ENCODE measurements at regions not wholly inside any gene's neighbourhood (a gene's known extent, or its start where the extent isn't known, plus 50 kb on each side); places are given as distances from the start of the nearest gene placed in this dataset.

DNA sequence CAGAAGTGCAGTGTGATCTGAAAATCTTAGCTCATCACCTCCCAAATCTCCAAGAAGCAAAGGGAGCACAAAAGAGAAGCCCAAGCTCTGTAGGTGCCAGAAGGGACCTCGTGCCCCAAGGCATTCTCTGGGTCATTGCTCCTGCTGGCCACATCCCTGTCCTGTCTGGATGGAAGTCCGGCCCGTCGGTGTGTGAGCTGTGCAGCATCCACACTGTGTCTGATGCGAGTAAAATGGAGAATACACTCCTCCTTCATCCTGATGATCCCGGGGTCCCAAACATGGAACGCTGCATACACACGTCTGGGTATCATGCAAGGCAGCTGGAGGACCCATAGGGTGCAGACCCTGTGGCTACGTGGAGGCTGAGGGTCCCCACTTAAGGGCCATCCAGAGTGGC lies 851.4 kb downstream of the GALR1 start:
- DNase-seq (ENCODE audit: low spot score), result no peak

DNA sequence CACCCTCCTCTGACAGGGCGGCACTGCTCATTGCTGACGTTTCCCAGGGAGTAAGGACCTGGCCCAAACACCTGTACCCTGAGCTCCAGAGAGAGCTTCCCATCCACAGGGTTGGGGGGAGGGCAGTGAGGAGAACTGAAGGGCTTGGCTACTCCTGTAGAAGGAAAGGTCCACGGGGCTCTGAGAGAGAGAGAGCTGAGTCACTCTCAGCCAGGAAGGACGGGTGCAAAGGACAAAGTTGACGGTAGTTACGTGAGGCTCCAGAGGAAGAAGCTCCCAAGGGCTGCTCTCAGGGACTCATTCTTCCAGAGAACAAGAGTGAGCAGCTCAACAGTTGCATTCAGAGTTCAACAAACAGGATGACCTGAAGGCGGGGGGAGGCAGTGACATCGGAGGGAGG lies 852.5 kb downstream of the GALR1 start:
- DNase-seq (ENCODE audit: low spot score), result no peak

DNA sequence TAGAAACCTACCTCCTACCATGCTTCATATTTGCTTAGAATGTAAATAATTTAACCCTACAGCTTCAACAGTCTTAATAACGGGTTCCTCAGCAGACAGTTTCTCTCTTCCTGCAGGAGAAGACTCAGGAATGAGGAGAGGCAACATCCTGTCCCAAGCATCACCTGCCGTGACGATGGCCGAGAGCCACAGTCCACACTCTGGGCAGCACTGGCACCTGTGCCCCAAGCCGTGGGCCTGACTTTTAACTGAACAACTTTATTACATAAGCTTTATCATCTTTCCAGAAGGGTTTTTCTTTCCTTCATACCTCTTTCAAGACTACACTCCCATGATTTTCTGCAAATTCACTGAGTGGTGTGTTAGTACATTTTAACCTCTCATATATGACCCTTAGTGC lies 856.0 kb downstream of the GALR1 start:
- DNase-seq (ENCODE audit: low spot score), result no peak

DNA sequence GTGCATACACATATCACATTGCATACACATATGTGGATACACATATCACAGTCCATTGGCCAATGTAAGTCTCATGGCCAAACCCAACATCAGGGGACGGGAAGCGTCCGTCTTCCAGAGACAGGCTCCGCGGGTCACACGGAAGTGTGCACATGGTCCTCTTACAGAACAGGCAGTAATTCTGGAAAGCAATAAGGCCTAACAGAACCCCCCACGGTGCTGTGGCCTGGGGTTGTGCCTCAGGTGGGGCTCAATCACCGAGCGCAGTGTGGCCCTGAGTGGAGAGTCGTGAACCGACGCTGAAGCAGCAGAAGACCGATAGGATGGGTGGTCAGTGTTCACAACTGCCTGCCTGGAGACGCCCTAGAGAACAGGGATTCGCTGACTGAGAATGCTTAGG lies 857.3 kb downstream of the GALR1 start:
- DNase-seq (ENCODE audit: low spot score), result no peak

DNA sequence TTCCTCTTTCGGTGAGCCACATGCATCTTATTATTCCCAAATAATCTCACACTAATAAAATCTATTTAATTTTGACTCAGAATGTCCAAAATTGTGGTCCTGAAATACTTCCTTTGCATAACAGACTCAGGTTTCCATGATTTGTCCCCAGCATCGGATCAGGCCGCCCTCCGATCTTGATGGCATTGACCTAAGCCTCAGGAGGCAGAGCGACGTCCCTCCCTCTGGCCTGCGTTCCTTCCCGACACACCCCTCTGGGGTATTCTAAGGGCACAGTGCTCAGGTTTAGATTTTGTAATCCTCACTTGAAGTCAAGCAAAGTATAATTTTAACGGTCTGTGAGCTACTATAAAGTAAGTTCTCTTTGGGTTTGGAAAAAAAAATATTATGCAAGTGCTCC lies 857.7 kb downstream of the GALR1 start:
- no peak for DNase-seq (ENCODE audit: low spot score)

DNA sequence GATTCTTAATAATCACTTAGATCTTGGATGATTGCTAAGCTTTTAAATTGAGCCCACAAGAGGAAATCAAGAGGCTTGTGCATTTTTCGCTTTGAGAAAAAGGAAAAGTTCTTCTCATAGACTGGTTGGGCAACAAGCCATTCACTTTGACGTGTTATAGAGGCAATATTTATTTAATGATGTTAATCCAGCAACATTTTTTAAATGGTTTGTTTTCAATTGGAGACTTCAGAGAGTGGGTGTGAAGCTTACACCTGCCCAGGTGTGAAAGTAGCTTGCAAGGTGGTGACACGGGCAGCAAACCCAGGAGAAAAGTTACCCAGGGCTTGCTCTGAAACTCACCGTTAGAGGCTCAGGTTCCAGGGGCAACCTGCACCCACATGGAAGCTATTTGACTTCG lies 858.9 kb downstream of the GALR1 start:
- DNase-seq (ENCODE audit: low spot score), result no peak

DNA sequence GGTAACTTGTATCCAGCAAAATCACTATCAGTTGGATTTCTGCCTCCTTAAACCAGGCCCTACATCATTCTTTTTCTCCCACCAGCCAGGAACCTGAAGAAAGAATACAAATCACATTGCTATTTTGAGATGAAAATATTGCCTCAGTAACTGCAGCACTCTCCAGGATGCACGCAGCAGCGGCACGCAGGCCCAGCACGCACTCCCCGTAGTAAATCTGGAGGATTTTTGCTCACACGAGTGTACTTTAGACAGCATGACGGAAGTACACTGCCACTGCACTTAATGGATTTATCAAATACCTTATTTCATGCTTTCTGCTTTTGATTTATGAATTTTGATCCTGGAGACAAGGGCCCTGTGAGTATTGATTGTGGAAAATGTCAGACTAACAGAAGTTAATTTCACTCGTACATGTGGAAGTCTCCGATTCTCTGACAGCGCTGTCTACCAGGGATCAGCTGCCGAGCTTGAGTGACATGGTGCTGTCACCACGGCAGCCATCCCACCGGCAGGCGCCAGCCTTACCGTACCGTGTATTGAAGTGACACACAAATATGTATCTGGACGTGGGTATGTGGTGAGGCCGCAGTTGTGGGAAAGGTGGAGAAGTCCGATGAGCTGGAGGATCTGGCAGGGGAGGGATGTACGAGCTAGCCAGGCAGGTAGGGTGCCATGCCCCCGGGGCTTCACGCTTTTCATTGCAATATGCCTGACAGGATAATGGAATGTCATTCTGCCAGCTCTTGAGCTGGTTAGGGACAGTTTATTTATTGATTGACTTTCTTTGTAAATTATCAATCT lies 863.7 kb downstream of the GALR1 start:
- DNase-seq (ENCODE audit: low spot score), result no peak

DNA sequence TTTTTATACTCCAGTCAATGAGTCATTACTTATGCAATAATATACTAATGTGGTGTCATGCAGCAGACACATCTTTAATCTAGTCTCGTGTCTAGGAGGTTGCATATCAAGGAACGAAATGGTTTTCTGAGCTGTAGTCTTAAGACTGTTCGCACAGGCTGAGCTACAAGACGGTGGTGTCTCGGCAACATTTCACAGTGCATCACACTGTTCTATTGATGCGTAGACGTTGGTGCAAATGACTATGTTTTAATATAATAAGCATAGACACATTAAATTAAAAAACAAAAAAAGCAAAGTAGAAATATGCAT lies 864.2 kb downstream of the GALR1 start:
- no peak for DNase-seq (ENCODE audit: low spot score)

DNA sequence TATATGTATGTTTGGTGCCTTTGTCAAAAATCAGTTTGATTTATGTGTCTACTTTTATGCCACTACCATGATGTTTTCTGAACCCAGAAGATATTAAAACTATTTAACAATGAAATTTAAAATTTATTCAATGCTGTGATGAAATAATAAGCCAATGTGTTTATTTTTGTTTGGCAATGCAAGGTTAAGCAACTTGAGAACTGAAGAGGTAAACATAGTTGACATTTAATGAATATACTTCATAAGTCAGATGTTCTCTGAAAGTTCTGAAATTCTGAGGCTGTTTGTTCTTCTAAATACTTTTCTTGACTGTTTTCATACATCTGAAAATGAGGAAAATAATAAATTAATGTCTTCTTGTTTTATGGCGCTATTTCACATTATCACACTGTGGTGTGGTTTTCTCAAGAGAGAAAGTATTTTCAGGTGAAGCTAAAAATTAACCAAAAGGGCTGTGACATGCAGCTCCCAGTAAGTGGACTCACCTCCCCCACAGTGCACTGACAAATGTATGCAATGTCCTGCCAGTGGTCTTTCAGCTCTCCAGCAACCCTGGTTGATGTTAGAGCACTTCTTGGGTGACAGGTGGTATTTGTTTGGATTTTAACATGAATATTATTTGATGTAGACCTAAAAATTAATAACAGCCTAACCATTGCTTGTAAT lies 863.6 kb upstream of the SALL3 start:
- no peak for DNase-seq (ENCODE audit: low spot score)

DNA sequence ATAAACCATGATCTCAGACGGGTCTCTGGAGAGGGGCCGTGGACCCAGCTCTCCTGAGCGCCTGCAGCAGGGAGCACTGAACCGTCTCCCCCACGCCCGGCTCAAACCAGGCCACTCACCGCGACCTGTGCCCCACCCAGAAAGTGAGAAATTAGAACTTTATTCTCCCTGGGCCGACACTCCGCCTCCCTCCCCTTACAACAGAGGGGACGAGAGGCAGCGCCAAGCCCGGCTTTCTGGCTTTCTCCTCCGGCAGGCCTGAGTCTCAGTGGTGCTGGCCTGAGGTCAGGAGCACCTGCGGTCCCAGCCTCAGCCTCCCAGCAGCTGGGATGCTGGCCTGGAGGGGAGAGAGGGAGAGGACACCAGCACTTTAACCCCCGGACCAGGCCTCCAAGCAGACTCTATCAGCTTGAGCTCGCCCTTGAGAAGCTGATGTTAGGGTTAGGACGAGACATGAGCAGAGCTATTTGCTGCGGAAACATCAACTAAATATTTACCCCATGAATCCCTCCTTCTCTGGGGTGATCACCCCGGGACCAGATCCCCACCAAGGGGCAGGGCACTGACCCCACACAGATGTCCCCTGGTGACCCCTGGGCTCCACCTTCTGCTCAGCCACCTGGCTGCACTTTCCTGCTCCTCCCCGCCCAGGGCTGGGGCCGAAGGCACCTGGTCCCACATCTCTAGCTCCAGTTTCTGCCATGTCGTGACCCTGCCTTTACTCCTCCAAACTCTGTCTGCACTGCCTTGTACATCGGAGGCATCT lies 856.3 kb upstream of the SALL3 start:
- no peak for DNase-seq (ENCODE audit: low spot score)

DNA sequence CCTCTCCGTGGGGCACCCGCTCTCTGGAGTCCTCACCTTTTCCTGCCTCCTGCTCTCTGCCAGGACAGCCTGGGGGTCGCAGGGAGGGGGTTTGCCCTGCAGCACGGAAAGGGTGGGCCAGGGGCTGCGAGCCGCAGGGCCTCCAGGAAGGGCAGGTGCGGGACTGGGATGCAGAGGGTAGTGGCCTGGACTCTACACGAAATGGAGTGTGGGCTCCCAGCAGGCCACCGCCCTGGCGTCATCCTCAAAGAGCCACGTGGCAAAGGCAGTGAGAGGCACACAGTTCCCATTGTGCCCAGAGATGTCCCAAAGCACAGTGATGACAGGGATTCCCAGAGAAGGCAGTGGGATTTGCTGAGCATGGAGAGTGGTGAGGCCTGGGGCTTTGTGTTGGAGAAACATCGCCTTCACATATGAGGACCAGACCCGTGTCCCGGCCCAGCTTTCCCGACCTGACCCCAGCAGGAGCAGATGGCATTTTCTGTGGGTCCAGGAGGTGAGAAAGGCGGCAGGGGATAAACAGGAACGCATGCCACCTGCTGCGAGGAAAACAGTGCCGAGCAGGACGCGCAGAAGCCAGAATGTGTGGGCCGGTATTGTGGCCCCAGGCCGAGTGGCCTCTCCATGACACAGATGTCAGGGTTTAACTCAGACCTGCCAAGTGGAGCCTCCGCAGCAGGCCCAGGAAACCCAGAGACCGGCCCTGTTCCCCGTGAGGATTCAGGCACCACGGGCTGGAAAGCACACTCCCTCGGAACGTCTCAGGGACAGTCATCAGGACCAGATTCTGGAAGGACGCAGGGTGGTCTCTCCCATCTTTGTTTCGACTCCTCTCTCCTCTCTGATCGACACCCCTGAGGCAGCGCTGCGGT lies 855.5 kb upstream of the SALL3 start:
- DNase-seq (ENCODE audit: low spot score), result no peak

DNA sequence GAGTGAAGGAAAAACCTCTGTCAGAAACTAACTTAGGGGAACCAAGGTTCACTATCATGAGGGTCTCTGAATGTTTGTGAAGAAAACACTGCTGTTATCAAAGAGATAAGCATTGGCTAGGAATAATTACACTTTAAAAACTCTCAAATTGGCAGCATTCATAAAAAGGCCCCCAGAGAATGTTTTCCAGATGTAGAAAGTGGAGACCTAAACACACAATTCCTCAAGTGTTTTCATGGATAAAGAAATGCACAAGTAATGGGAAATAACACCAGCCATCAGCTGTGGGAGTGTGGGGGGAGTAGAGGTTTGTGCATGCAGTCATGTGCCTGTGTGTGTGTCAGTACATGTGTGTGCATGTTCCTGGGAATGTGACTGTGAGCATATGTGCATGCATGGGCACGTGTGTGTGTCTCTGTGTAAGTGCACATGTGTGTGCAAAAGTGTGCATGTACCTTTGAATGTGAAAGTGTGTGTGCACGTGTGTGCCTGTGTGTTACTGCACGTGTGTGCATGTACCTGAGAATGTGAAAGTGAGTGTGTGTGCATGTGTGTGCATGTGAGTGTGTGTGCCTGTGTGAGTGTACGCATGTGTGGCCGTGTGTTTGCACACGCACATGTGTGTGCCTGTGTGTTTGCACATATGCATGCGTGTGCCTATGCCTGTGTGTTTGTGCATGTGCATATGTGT lies 854.3 kb upstream of the SALL3 start:
- no peak for DNase-seq (ENCODE audit: low spot score)

DNA sequence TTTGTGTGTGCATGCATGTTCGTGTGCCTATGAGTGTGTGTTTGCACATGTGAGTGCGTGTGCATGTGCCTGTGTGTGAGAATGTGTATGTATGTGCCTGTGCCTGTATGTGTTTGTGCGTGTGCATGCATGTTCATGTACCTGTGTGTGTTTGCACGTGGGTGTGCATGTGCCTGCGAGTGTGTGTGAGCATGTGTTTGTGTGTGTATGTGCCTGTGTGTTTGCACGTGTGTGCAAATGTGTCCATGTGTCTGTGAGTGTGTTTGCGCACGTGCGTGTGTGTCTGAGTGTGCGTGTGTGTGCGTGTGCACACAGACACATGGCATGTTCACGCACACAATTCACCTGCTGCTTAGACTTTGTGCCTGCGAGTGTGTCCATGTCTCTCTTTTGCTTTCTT lies 853.5 kb upstream of the SALL3 start:
- no peak for DNase-seq (ENCODE audit: low spot score)

DNA sequence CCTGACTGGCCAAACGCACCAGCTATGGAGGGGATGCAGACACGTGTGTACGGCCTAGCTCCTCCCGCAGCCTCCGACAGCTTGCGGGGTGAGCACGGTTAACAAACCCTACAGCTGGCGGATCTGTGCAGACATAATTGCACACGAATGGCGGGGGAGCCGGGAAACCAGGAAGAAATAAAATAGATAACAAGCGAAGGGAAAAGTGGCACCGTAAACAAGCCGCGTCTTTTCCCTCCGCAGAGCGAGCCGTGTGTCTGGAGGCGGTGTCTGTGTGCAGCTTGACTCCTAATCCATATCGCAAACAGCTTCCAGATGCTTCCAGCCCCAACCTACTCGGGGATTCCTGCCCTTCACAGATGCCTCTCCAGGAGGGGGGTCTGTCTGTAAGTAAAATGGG lies 853.1 kb upstream of the SALL3 start:
- no peak for DNase-seq (ENCODE audit: low spot score)

DNA sequence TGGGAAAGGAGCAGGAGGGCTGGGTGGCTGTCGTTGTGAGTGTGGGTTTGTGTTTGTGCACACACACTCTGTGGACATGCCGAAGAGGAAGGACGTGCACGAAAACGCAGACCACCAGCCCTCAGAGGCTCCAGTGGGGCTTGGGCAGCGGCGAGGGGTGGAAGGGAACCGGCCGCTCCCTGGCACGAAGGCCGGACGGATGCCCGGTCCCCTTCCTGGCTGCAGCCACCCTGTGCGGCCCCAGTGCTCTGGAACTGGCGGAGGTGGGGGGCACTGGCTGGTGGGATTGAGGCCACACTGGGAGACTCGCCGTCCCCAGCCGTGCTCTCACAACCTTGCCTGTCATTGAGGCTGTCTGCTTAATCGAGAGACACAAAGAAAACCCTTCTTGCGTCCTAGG lies 852.6 kb upstream of the SALL3 start:
- DNase-seq (ENCODE audit: low spot score), result no peak

DNA sequence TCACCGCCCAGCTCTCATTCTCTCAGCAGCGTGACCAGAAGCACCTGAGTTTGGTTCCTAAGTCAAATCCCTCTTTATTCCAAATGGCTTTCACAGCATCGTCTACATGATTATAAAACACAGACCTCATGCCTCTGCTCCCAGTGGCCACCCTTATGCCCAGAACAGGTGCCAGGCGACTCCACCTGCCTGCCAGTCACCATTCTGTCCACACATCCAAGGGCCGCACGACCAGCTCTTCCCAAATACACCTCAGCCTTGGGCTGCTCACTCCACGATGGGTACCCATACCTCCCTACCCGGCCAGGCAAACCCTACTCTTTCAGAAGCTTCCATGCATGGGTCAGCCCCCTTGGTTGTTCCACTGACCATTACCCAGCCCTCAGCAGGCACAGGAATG lies 851.6 kb upstream of the SALL3 start:
- no peak for DNase-seq (ENCODE audit: low spot score)

DNA sequence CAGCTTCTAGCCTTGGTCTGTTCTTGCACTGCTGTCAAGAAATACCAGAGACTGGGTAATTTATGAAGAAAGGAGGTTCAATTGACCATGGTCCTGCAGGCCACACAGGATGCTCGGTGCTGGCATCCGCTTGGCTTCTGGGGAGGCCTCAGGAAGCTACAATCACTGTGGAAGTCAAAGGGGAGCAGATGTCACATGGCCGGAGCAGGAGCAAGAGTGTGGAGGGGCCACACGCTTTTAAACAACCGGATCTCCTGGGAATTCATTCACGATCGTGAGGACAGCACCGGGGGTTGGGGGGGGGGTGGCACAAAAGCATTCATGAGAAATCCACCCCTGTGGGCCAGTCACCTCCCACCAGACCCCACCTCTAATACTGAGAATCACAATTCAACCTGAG lies 850.4 kb upstream of the SALL3 start:
- DNase-seq (ENCODE audit: low spot score), result no peak

DNA sequence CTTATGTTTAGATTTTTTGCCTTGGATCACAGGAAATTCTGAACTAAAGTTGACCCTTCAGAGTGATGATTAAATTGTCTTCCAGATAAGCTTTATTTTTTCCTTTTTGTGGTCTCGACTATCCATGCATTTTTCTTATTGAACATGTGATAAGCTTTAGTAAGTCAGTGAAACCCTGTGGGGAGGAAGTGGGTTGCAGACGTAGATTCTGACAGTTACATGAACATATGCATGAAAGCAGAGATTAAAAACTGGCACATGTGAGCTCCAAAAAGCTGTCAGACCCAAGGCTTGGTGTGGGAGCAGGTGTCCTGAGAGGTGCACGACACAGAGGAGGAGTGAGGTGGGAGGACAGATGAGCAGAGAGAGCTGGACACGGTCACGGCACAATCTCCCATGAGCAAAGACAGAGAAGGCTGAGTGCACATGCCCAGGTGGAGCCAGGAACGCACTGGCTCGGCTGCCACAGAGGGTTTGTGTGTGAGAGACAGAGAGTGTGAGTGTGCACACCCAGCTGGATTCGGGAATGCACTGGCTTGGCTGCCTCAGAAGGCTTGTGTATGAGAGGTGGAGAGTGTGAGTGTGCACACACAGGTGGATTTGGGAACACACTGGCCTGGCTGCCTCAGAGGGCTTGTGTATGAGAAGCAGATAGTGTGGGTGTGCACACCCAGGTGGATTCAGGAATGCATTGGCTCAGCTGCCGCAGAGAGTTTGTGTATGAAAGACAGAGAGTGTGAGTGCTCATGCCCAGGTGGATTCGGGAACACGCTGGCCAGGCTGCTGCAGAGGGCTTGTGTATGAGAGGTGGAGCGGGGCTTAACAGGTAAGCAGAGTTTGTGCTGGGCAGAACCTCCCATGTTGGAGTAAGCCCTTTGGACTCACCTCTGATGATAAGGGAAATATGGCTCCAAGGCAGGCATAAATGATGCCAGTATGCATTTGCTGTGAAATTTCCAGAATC lies 849.1 kb upstream of the SALL3 start:
- DNase-seq (ENCODE audit: low spot score), result no peak

DNA sequence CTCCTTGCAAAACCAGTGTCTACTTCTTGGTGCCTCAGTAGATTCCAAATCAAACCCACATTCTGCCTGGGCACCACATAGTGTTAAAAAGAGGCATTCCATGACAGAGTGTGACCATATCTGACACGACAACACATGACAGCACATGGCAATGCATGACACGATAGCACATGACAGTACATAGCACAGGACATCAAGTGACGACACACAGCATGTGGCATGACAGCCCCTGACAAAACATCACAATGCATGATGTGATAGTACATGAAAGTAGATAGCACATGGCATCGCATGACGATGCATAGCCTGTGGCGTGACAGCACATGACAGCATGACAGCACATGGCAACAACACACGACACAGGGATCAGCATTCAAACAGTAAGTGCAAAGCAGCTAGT lies 845.9 kb upstream of the SALL3 start:
- no peak for DNase-seq (ENCODE audit: low spot score)

DNA sequence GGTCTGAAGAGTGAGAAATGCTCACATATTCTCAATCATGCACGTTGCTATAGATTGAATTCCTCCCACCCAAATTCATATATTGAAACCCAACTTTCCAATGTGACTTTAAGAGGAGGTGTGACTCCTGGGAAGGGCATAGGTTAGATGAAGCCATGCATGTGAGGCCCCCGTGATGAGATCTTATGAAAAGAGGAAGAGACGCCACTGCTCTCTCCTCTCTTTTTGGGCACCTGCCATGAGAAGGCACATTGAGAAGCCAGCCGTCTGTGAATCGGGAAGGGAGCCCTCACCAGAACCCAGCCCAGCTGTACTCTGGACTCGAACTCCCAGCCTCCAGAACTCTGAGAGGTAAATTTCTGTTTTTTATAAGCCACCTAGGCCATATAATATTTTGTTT lies 842.6 kb upstream of the SALL3 start:
- no peak for DNase-seq (ENCODE audit: low spot score)
